GM12892 (cell line): ENCODE measurements at regions not wholly inside any gene's neighbourhood (a gene's known extent, or its start where the extent isn't known, plus 50 kb on each side); places are given as distances from the start of the nearest gene placed in this dataset.

ENCODE experiments used
- POLR2A ChIP-seq: IDR thresholded peaks from 2 replicates; pipeline ENCODE4 v1.6.1; 2011; ENCODE audit warnings: low read depth, low read length, control low read depth
- POLR2AphosphoS5 ChIP-seq: IDR thresholded peaks from 2 replicates; pipeline ENCODE4 v1.6.1; 2011; ENCODE audit warnings: low read depth, low read length, control low read depth

DNA sequence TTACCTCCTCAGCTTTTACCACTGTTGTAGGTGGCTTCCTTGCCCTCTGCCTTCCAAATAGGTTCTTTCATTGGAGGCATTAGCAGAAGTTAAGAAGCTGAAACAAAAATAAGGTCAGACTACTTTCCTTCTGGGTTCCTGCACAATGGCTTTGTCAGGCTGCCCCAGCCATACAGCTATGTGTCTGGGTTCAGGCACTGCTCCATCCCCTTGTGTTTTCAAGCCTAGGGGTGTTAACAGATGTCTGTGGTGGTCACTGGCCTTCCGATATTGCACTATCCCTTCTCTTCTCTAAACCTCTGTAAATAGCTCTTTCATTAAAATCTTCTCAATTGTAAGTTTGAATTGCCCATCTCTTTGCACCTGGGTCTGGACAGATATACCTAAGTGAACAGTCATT is 728.9 kb downstream of the SLC16A7 start:
- TF ChIP-seq POLR2AphosphoS5 (no peak), POLR2A (no peak)
